Aorta (tissue), 5 donors: ENCODE measurements at regions not wholly inside any gene's neighbourhood (a gene's known extent, or its start where the extent isn't known, plus 50 kb on each side); places are given as distances from the start of the nearest gene placed in this dataset.
A peak's percentile ranks its signal among the peaks of the same experiment; 100 is the strongest.

Experiments
- ATAC-seq: fragments of 200-7000 bp; cut with Tn5 transposase; one replicate; pipeline ENCODE4 v1.9.1; 2022; ENCODE audit warnings: moderate library complexity; ENCODE audit not compliant: low FRiP score
- DNase-seq, 2 donors: peaks; one replicate each; pipeline ENCODE4 v3.0.0-alpha.2; 2020
- H3K27ac ChIP-seq, 2 donors: one replicate each; pipeline ENCODE4 v1.5.1; 2013; ENCODE audit warnings: low read length in 2 of 2, mild to moderate bottlenecking in 2 of 2, moderate library complexity in 2 of 2, control low read depth in 1 of 2, inconsistent platforms in 1 of 2, low read depth in 1 of 2
- H3K27me3 ChIP-seq, 2 donors: one replicate each; pipeline ENCODE4 v1.6.1; 2013; ENCODE audit warnings: control low read depth in 1 of 2, low read length in 1 of 2, mild to moderate bottlenecking in 1 of 2, moderate library complexity in 1 of 2; ENCODE audit not compliant: insufficient read depth in 2 of 2, control insufficient read depth in 1 of 2
- H3K36me3 ChIP-seq, 2 donors: one replicate each; pipeline ENCODE4 v1.6.1; 2013; ENCODE audit warnings: control low read depth in 1 of 2, low read length in 1 of 2, mild to moderate bottlenecking in 1 of 2; ENCODE audit not compliant: insufficient read depth in 2 of 2, control insufficient read depth in 1 of 2
- H3K4me1 ChIP-seq, 2 donors: one replicate each; pipeline ENCODE4 v1.6.1; 2013; ENCODE audit warnings: low read length in 2 of 2, control low read depth in 1 of 2, mild to moderate bottlenecking in 1 of 2, moderate library complexity in 1 of 2; ENCODE audit not compliant: insufficient read depth in 2 of 2, control insufficient read depth in 1 of 2
- H3K4me3 ChIP-seq, 2 donors: one replicate each; pipeline ENCODE4 v1.5.1; 2013; ENCODE audit warnings: low read length in 2 of 2, control low read depth in 1 of 2, mild to moderate bottlenecking in 1 of 2
- H3K9me3 ChIP-seq: one replicate; pipeline ENCODE4 v1.6.1; 2013; ENCODE audit warnings: mild to moderate bottlenecking, low read length; ENCODE audit not compliant: control insufficient read depth
- WGBS, 2 donors: extraction: QIAGEN DNeasy Blood & Tissue Kit; methylation state at CpG; one replicate each; pipeline ENCODE4 v1.1.7; 2013; 5-methylcytosine and 5-hydroxymethylcytosine counted together
- intact Hi-C, 2 donors: fragments of 100-400 bp; cut with DNase I; formaldehyde crosslinking; loops; one replicate each; pipeline versions ENCODE4 v1.14.2 to v1.15.0; 2022
- donor health status: healthy with polysubstance abuse.
- donor health status: Bipolar disorder and iron deficiency.
- donor health status: DM: no; HTN: no; CAD: no.
- donor health status: DM: no; HTN: no; CAD: no.
- donor health status: DM: yes; HTN: yes; CAD: no.

- peaks cover 0 to 1% of the 10 kb centered on the region in 2 donors for H3K27me3 ChIP-seq
- H3K4me1 ChIP-seq: no peaks in the 10 kb centered on the region
- no peaks in the 10 kb centered on the region for H3K36me3 ChIP-seq
- ATAC-seq: no peak
- no peak overlapping the region for H3K4me3 ChIP-seq
- 76 to 87% methylated on average over 7 of the region's 7 CpGs for WGBS, 2 donors
- no peak for DNase-seq
- intact Hi-C loops: no loop called here
- no peak overlapping the region for H3K27ac ChIP-seq
- H3K9me3 ChIP-seq: no peaks in the 10 kb centered on the region
These were observed 350.5 kb downstream of the LPIN1 start for GRCh38 chr2:12096788-12097449.

- Histone ChIP-seq H3K9me3 (no peaks in the 10 kb centered on the region), H3K4me1 (no peaks in the 10 kb centered on the region), H3K4me3 (no peak overlapping the region), H3K27ac (no peak overlapping the region), H3K27me3 (peaks cover 0 to 1% of the 10 kb centered on the region in 2 donors), H3K36me3 (no peaks in the 10 kb centered on the region)
- ATAC-seq: no peak
- 96% methylated on average over 7 of the region's 7 CpGs for WGBS, 2 donors
- intact Hi-C loops: no loop called here
- no peak for DNase-seq
These were observed 351.4 kb downstream of the LPIN1 start for GRCh38 chr2:12097859-12098258.

GRCh38 chr2:12099374-12099773 lies 352.9 kb downstream of the LPIN1 start:
- H3K4me3 ChIP-seq: no peak overlapping the region

GRCh38 chr2:12102679-12103078 lies 356.2 kb downstream of the LPIN1 start:
- DNase-seq (no peak), ATAC-seq (no peak)
- intact Hi-C loops: no loop called here
- 96 to 98% methylated on average over 2 of the region's 2 CpGs for WGBS, 2 donors
- Histone ChIP-seq H3K27ac (no peak overlapping the region), H3K27me3 (no peaks in the 10 kb centered on the region), H3K4me3 (no peak overlapping the region), H3K4me1 (no peaks in the 10 kb centered on the region), H3K36me3 (no peaks in the 10 kb centered on the region), H3K9me3 (no peaks in the 10 kb centered on the region)

More at GRCh38 chr2:12099374-12099773, 352.9 kb downstream of the LPIN1 start:
- DNase-seq (no peak), ATAC-seq (no peak)
- peaks cover 0 to 1% of the 10 kb centered on the region in 2 donors for H3K27me3 ChIP-seq
- H3K27ac ChIP-seq: no peak overlapping the region
- 87 to 89% methylated on average over 3 of the region's 3 CpGs for WGBS, 2 donors
- intact Hi-C loops: no loop called here
- H3K36me3 ChIP-seq: no peaks in the 10 kb centered on the region
- H3K9me3 ChIP-seq: no peaks in the 10 kb centered on the region
- no peaks in the 10 kb centered on the region for H3K4me1 ChIP-seq

GRCh38 chr2:12105180-12105579 lies 358.7 kb downstream of the LPIN1 start:
- H3K9me3 ChIP-seq: no peaks in the 10 kb centered on the region
- WGBS, 2 donors: 96% methylated on average over 10 of the region's 10 CpGs
- no peaks in the 10 kb centered on the region for H3K4me1 ChIP-seq
- no peak overlapping the region for H3K27ac ChIP-seq
- DNase-seq (no peak), ATAC-seq (no peak)
- intact Hi-C loops: no loop called here
- no peaks in the 10 kb centered on the region for H3K36me3 ChIP-seq
- no peak overlapping the region for H3K4me3 ChIP-seq
- H3K27me3 ChIP-seq: no peaks in the 10 kb centered on the region

GRCh38 chr2:12106440-12107080 lies 360.1 kb downstream of the LPIN1 start:
- 63 to 78% methylated on average over 11 of the region's 11 CpGs for WGBS, 2 donors
- no peaks in the 10 kb centered on the region for H3K27me3 ChIP-seq
- ATAC-seq (no peak), DNase-seq (peak; percentile 75 to 76)
- H3K4me3 ChIP-seq: no peak overlapping the region
- H3K4me1 ChIP-seq: no peaks in the 10 kb centered on the region
- no peaks in the 10 kb centered on the region for H3K9me3 ChIP-seq
- intact Hi-C loops: no loop called here
- H3K36me3 ChIP-seq: no peaks in the 10 kb centered on the region
- no peak overlapping the region for H3K27ac ChIP-seq

- intact Hi-C loops: no loop called here
- Histone ChIP-seq H3K9me3 (no peaks in the 10 kb centered on the region), H3K27me3 (no peaks in the 10 kb centered on the region), H3K27ac (no peak overlapping the region), H3K4me3 (no peak overlapping the region), H3K4me1 (no peaks in the 10 kb centered on the region), H3K36me3 (no peaks in the 10 kb centered on the region)
- WGBS, 2 donors: 29 to 31% methylated on average over 4 of the region's 4 CpGs
- no peak for ATAC-seq
- DNase-seq: no peak
These were observed 360.9 kb downstream of the LPIN1 start for GRCh38 chr2:12107321-12107720.

GRCh38 chr2:12107939-12108338 lies 361.5 kb downstream of the LPIN1 start:
- Histone ChIP-seq H3K4me3 (no peak overlapping the region), H3K27ac (no peak overlapping the region), H3K36me3 (no peaks in the 10 kb centered on the region), H3K9me3 (no peaks in the 10 kb centered on the region), H3K27me3 (no peaks in the 10 kb centered on the region), H3K4me1 (no peaks in the 10 kb centered on the region)
- WGBS, 2 donors: 32 to 46% methylated on average over 5 of the region's 5 CpGs
- no peak for DNase-seq
- intact Hi-C loops: no loop called here
- ATAC-seq: no peak

GRCh38 chr2:12109363-12110017 lies 363.1 kb downstream of the LPIN1 start:
- intact Hi-C loops: no loop called here
- no peaks in the 10 kb centered on the region for H3K4me1 ChIP-seq
- ATAC-seq: no peak
- no peak for DNase-seq
- H3K27ac ChIP-seq: no peak overlapping the region
- H3K4me3 ChIP-seq: no peak overlapping the region
- H3K27me3 ChIP-seq: no peaks in the 10 kb centered on the region
- WGBS, 2 donors: 92 to 95% methylated on average over 4 of the region's 4 CpGs
- no peaks in the 10 kb centered on the region for H3K9me3 ChIP-seq
- H3K36me3 ChIP-seq: no peaks in the 10 kb centered on the region
